Activated gamma-delta T cell treated with anti-CD3 and anti-CD28 coated beads, Interleukin-2, amount 50 U/mL, for 16 hours (primary cell): ENCODE measurements at regions not wholly inside any gene's neighbourhood (a gene's known extent, or its start where the extent isn't known, plus 50 kb on each side); places are given as distances from the start of the nearest gene placed in this dataset.

Experiments used
- DNase-seq: peaks from one replicate; pipeline ENCODE4 v3.0.0-alpha.2; 2020; ENCODE audit warnings: low read depth

DNA sequence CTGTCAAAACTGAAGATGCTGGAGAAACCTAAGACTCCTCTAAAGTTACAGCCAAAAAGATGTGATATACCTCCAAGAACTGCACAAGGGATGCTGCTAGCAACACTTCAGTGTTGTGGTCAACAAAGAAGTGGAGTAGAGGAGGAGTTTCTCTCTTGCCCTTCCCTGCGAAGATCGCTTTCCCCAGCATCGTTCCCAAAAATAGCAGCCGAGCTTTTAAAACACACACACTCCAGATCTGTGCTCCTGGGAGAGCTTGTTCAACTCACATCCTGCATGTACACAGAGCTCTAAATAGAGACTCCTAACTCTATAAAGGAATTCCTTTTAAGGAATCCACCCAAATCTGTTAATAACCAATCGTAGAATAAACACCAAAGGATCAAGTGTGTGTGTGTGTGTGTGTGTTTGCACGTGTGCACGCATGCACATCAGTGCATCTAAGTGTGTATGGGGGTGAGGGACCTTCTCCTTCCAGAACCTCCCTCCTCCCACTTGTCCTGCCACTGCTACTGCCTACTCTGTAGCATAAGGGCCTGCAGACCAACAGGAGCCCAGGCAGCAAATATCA is 58.5 kb downstream of the PSMG1 start:
- DNase-seq, result no peak

GRCh38 chr21:39123375-39123774 is 59.9 kb downstream of the PSMG1 start:
- no peak for DNase-seq

DNA sequence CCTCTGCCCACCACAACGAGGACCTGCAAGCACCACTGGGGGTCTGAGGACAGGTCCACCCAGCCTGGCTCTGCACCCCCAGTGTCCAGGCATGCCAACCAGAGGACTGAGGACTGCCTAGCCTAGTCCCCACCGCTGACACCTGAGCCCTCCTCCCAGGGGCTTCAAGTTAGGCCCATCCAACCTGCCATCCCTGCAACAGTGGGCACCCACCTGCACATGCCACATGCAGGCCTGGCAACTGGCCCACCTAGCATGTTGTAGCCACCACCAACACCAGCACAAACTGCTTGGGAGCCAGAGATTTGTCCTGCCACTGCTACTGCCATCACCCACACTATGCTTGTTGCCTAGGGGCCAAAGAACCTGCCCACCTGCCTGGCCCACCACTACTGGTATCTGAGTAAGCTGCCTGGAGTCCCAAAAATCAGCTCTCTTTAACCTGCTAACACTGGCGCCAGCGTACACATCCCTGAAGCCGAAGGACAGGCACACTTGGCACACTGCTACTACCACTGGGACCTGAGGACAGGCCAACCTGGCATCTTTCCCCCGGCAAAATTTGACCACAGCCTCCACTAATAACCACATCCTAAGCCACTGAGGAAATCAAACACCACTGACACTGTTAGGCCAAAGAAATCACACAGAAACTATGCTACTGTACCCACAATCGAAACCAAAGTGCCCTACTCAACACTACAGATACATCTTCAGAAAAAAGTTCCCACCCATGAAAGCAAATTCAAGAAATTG is 61.5 kb downstream of the PSMG1 start:
- no peak for DNase-seq

DNA sequence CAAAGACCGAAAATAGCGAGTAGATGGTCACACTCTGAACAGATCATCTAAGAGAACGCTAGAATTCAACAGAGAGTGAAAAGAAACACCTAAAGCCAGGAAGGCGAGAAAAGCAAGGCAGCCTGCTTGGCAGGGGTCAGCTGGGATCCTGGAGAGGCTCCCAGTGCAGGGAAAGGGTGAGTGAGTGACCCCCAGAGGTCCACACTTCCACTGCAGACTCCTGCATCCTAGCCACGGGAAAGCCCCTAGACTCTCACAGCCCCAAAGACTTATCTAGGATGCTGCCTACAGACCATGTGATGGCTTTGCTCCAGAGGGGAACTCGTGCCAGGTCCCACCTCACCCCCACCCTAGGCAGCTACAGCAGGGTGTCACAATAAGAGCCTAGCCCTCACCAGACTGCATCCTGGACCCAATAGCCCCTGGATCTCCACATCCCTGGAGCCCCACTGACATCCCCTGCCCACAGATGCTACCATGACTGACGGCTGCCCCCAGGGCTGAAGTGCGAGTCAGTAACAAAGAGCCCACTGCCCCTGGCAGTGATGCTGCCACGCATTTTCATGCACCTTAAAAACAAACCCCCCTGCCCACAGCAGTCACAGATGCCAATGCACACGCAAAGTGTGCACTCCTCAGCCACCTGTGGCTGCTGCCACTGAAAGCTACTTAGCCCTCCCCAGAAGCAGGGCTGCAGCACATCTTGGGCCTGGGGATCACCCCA is 62.2 kb downstream of the PSMG1 start:
- no peak for DNase-seq

- no peak for DNase-seq
Observed at GRCh38 chr21:39119891-39120290, 63.4 kb downstream of the PSMG1 start.

DNA sequence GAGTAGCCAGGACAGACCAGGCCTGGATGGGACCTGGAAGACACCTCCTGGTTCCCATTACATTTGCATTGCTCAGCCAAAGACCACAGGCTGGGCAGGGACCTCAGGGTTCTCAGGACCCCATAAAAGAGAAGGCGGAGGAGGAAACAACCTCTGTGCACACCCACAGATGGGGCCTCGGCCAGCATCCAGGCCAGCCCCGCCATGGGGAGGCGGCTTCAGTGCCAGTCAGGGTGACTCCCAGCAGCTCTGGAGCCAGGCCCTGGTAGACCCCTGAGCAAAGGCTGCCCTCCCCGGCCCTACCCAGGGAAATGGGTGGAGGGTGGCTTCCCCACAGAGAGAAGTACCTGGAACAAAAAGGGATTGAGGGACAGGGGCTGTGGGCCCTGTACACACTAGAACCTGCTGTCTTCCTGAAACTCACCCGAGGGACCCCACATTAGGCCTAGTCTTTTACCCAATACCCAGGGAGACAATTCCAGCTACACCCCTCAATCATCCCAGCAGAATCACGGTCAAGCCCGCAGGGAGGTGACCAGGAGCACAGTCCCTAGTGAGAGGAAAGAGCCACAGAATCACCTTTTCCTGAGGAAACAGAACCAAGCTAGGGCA is 64.5 kb downstream of the PSMG1 start:
- DNase-seq, result no peak

GRCh38 chr21:39118061-39118460 is 65.2 kb downstream of the PSMG1 start:
- no peak for DNase-seq

DNA sequence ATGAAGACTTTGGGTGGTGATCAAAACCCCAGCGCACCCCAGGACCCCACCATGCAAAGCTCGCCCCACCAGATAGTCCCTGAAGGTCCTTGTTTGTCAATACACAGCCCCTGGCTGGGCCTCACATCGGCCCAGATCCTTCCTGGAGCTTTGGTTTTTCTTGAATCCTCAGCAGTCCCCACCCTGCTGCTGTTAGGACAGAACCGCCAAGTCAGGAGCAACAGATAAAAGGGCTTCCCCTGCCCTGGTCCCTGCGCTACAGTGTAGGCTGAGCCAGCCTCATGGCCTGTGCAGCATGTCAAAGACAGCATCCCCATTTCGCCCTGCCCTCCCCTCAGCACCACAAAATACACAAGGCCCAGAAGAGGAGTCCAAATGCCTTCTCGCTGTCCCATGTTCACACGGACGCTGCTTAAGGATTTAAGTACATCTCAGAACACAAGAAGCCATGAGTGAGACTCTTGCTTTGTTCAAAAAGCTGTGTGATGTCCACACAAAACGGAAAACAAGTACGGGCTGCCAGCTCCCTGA is 65.7 kb downstream of the PSMG1 start:
- no peak for DNase-seq

DNA sequence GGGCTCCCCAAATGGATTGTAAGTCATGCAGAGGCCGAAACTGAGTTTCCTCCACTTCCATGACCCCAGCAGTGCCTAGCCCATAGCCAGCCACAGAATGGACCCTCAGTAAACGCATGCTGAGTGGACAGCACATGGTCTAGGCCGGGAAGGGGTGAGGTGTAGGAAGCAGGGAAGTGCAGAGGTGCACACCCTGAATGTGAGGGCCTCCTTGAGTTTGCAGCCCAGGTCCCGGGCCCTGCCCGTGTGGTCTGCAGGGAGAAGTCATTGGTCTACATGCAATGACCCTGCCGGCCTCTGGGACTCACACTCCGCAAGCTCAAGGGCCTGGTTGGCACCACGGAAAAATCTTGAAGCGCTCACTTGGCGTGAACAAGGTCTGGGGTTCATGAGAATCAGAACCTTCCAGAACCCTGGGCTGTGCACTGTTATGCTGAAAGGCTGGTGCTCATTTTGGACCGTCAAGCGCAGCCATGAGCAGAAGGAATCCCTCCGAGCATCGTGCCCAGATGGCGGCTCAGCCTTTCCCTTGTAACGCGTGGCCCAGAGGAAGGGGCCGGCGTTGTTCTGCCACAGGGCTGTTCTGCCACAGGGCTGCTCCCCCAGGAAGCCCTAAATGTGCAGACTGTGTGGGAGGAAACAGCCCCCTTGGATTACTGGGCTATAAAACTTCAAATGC is 66.4 kb downstream of the PSMG1 start:
- DNase-seq, result no peak

GRCh38 chr21:39115576-39116235 is 67.5 kb downstream of the PSMG1 start:
- DNase-seq, result no peak

DNA sequence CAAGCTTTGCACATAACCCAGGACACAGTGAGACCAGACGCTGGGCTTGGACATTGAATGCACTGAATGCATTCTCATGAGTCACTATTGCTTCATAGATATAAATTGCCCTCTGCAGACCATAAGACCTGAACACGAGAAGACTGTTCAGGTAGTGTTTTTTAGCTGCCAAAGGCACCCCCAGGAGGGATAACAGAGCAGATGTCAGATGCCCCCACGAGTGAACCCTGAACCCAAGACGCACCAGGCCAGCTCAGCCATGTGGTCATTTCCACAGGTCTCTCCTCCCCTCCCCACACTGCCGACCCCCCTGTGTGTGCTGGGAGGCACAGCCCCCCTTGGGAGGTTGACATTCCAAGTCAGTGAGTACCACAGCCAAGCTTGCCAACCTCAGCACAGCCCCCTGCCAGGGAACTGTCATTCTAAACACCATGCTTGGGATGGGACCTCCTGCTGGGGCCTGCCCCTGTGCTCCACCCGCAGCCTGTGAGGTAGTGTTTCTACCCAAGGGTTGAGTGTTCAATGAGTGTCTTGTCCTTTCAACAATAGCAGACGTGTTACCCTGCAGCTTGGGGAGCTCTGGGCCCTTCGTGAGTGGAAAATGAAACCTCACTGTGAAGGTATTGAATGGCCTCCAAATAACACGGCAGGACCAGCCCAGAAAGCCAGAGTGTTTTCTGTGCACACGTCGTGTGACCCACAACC is 68.2 kb downstream of the PSMG1 start:
- no peak for DNase-seq

- DNase-seq, result no peak
Observed at GRCh38 chr21:39111931-39112550, 71.2 kb downstream of the PSMG1 start.

GRCh38 chr21:39110431-39110830 is 72.8 kb downstream of the PSMG1 start:
- DNase-seq, result no peak

DNA sequence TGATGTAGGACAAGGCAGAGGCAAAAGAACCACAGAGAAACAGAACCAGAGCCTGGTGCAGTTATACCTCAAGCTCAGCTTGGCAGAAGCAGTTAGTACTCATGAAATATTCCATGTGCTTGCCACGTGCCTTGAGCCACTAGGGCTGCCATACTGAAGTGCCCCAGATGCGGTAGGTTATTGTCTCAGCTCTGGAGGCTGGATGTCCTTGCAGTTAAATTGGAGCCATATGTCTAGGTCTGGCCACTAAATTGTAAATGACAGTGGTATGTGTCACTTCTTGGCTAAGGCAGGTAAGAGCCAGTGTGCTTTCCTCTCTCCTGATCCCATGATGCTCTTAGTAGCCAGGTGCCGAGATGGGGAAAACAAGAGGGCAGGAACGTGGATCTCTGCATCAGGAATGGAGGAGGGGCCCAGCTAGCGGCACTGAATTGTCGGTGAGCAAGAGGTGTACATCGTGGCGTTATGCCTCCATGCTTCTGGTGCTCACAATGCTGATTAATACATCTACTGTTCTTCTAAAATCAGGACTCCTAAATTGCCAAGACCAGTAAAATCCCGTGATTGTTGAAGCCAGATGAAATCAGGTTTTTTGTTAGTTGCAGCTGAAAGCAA is 73.5 kb downstream of the PSMG1 start:
- no peak for DNase-seq

GRCh38 chr21:39109163-39109530 is 74.1 kb downstream of the PSMG1 start:
- no peak for DNase-seq

DNA sequence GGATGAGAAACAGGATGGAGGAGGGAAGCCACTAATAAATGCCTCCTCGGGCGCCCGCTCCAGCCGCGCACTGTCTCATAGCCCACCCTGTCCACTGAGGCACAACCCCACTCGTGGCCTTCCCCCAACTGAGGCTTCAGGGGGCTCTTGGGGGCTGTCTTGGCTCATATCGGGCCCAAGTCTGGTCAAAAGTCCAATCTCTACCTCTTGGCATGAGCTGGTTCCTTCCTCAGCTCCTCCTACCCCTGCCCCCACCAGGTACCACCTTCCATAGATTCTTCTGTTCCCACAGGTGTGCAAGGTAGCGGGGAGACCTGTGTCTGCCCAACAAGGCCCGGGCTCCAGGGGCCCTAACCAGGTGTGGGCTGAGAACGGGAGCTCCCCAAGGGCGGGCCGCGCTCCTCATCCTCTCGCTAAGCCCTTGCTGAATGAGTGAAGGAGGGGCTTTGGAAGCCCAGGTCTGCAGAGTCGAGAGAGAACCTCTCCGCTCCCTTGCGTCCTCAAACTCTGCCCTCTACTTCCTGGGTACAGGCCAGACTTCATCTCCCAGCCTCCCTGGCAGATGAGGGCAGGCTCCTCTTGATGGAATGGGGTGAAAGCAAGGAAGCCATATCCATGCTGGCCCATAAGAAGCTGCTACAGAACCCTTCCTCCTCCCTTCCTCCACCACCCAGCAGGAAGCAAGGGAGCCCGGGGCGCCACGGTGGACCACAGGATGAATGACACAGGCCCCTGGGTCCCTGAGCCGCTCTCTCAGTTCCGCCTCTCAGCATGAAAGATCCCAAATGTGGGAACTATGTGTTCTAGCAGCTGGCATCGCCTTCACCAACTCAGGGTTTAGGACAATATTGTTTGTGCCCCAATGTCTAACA is 74.7 kb downstream of the PSMG1 start:
- no peak for DNase-seq

DNA sequence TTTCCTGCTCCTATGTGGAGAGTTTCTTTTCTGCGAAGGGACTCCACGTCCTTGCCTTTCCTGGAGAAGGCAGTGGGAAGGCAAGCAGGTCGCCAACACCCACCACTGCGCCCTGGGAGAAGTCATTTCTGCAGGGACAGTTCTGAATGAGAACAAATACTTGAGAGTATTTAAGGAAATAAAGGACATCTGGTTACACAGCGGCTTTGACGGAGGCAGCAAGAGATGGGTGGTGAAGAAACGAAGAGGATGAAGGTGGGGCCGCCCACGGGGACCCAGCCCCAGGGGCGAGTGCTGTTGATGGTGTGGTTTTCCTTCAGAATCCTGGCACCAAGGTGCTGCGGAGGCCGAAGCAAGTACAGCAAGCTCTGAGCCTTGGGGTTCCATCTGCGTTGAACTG is 75.5 kb downstream of the PSMG1 start:
- DNase-seq, result no peak

DNA sequence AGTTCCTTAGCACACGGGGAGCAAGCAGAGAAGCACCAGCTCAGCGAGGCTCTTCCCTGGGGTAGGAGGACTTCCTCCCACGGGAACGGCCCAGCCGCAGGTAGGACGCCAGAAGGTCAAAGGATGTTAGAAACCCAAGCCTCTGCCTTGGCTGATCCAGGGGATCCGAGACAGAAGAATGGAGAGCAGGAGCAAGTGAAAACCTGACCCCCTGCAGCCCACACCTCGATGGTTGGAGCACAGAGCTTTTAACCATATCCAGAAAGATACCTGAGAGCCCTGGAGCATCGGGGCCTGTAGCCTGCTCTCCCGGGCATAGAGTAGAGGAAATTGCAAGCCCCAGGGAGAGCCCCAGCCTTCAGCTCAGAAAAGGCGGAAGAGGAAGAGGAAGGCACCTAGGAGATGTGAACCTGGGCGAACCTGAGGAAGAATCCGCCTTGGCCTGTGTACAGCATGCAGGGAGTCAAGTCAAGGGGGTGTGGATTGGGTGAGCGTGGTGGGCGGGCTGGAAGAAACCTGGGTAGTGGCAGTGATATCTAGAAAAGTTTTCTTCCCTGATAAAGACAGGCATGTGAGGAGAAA is 76.3 kb downstream of the PSMG1 start:
- DNase-seq, result no peak

GRCh38 chr21:39105836-39106235 is 77.4 kb downstream of the PSMG1 start:
- DNase-seq, result no peak
